SK-N-SH (cell line): ENCODE measurements at regions not wholly inside any gene's neighbourhood (a gene's known extent, or its start where the extent isn't known, plus 50 kb on each side); places are given as distances from the start of the nearest gene placed in this dataset.

Experiments used
- MXI1 ChIP-seq: IDR thresholded peaks from 2 replicates; pipeline ENCODE4 v1.6.1; 2012; ENCODE audit warnings: mild to moderate bottlenecking, low read depth, low read length, improper control_type of control experiment
- NFIC ChIP-seq: IDR thresholded peaks from 2 replicates; pipeline ENCODE4 v1.4.0; 2012; ENCODE audit warnings: borderline replicate concordance
- POLR2AphosphoS5 ChIP-seq: IDR thresholded peaks from 2 replicates; pipeline ENCODE4 v1.6.1; 2012; ENCODE audit warnings: low read depth, low read length
- RAD21 ChIP-seq: IDR thresholded peaks from 2 replicates; pipeline ENCODE4 v1.6.1; 2012; ENCODE audit warnings: mild to moderate bottlenecking, low read length
- SIN3A ChIP-seq: IDR thresholded peaks from 2 replicates; pipeline ENCODE4 v1.6.1; 2012; ENCODE audit warnings: low read depth, mild to moderate bottlenecking, low read length, moderate library complexity, borderline replicate concordance
- TAF1 ChIP-seq: IDR thresholded peaks from 2 replicates; pipeline ENCODE4 v1.6.1; 2012; ENCODE audit warnings: low read depth, mild to moderate bottlenecking, low read length, moderate library complexity, borderline replicate concordance
- TEAD4 ChIP-seq: IDR thresholded peaks from 2 replicates; pipeline ENCODE4 v1.4.0; 2012; ENCODE audit warnings: mild to moderate bottlenecking, borderline replicate concordance; ENCODE audit not compliant: insufficient read depth
- YY1 ChIP-seq: IDR thresholded peaks from 2 replicates; pipeline ENCODE4 v1.4.0; 2012; ENCODE audit warnings: low read depth, mild to moderate bottlenecking
- TF ChIP-seq, protein P1 (sequence below): fragments of 200-600 bp; sonication (generic); IDR thresholded peaks from 2 replicates; pipeline ENCODE4 v1.6.1; 2017; ENCODE audit warnings: antibody characterized with exemption, mild to moderate bottlenecking, moderate library complexity
- TF ChIP-seq, protein P2 (sequence below): IDR thresholded peaks from 2 replicates; pipeline ENCODE4; 2012
- TF ChIP-seq, protein P3 (sequence below): IDR thresholded peaks from 2 replicates; pipeline ENCODE4 v1.4.0; 2012; ENCODE audit warnings: low read depth
- TF ChIP-seq, protein P4 (sequence below): fragments of 150-350 bp; IDR thresholded peaks from 2 replicates; pipeline ENCODE4 v1.6.1; 2017; ENCODE audit warnings: antibody characterized with exemption, low read length, low read depth, borderline replicate concordance

DNA sequence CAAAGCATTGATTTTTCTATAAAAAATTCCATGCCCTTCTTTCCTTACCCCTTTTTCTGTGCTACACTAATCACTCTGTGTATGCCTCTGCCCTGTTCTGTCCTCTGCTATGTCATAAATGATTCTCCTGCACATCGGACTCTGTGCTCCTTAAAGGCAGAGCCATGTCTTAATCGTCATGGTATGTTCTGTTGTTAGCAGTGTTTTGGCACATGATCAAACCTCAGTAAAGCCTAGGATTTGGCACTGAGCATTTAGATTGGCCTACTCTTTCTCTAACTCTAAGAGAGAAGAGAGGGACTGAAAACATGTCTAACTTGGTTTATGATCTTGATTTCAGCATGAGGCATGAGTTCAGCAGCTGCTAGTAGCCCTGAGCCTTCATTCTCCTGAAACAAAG is 266.9 kb downstream of the AASDHPPT start:
- TF ChIP-seq TEAD4: no peak
- TF ChIP-seq, protein P1, sequence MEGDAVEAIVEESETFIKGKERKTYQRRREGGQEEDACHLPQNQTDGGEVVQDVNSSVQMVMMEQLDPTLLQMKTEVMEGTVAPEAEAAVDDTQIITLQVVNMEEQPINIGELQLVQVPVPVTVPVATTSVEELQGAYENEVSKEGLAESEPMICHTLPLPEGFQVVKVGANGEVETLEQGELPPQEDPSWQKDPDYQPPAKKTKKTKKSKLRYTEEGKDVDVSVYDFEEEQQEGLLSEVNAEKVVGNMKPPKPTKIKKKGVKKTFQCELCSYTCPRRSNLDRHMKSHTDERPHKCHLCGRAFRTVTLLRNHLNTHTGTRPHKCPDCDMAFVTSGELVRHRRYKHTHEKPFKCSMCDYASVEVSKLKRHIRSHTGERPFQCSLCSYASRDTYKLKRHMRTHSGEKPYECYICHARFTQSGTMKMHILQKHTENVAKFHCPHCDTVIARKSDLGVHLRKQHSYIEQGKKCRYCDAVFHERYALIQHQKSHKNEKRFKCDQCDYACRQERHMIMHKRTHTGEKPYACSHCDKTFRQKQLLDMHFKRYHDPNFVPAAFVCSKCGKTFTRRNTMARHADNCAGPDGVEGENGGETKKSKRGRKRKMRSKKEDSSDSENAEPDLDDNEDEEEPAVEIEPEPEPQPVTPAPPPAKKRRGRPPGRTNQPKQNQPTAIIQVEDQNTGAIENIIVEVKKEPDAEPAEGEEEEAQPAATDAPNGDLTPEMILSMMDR: no peak
- no peak for TF ChIP-seq POLR2AphosphoS5
- TF ChIP-seq, protein P2, sequence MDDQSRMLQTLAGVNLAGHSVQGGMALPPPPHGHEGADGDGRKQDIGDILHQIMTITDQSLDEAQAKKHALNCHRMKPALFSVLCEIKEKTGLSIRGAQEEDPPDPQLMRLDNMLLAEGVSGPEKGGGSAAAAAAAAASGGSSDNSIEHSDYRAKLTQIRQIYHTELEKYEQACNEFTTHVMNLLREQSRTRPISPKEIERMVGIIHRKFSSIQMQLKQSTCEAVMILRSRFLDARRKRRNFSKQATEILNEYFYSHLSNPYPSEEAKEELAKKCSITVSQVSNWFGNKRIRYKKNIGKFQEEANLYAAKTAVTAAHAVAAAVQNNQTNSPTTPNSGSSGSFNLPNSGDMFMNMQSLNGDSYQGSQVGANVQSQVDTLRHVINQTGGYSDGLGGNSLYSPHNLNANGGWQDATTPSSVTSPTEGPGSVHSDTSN: no peak
- no peak for TF ChIP-seq RAD21
- peak; percentile 56; the same call in 1 of the 2 replicates for TF ChIP-seq NFIC
- TF ChIP-seq SIN3A: no peak
- TF ChIP-seq, protein P3, sequence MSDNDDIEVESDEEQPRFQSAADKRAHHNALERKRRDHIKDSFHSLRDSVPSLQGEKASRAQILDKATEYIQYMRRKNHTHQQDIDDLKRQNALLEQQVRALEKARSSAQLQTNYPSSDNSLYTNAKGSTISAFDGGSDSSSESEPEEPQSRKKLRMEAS: no peak
- no peak for TF ChIP-seq TAF1
- TF ChIP-seq, protein P4, sequence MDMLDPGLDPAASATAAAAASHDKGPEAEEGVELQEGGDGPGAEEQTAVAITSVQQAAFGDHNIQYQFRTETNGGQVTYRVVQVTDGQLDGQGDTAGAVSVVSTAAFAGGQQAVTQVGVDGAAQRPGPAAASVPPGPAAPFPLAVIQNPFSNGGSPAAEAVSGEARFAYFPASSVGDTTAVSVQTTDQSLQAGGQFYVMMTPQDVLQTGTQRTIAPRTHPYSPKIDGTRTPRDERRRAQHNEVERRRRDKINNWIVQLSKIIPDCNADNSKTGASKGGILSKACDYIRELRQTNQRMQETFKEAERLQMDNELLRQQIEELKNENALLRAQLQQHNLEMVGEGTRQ: no peak
- no peak for TF ChIP-seq YY1
- TF ChIP-seq MXI1: no peak
